ENCODE measurements at regions not wholly inside any gene's neighbourhood (a gene's known extent, or its start where the extent isn't known, plus 50 kb on each side); places are given as distances from the start of the nearest gene placed in this dataset.

DNA sequence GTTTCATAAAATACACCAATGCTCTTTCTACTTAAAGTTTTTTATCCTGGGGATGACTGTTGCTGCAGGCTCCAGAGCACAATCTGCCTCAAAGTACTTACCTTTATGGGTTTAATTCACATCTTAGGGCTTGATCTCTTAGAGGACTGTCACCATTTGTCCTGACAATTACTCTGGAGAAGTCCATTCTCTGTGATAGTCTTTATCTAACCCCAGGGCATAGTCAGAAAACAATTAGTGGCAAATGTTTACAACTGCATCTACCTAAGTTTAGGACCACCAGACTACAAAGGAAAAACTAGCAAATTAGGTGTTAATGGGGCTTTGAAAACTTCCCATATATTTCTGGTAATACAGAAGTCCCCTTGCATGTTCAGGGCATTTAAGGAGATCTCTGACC is 973.5 kb downstream of the JRKL start:
- no peak for TF ChIP-seq POLR2AphosphoS5 (IDR thresholded peaks at IDR 0.05; ENCODE audit: insufficient read depth, low read depth, low read length)
- TF ChIP-seq, protein P1, sequence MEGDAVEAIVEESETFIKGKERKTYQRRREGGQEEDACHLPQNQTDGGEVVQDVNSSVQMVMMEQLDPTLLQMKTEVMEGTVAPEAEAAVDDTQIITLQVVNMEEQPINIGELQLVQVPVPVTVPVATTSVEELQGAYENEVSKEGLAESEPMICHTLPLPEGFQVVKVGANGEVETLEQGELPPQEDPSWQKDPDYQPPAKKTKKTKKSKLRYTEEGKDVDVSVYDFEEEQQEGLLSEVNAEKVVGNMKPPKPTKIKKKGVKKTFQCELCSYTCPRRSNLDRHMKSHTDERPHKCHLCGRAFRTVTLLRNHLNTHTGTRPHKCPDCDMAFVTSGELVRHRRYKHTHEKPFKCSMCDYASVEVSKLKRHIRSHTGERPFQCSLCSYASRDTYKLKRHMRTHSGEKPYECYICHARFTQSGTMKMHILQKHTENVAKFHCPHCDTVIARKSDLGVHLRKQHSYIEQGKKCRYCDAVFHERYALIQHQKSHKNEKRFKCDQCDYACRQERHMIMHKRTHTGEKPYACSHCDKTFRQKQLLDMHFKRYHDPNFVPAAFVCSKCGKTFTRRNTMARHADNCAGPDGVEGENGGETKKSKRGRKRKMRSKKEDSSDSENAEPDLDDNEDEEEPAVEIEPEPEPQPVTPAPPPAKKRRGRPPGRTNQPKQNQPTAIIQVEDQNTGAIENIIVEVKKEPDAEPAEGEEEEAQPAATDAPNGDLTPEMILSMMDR (IDR thresholded peaks at IDR 0.05; ENCODE audit: extremely low read depth in 1 of 2, insufficient read depth in 1 of 2, low read depth in 1 of 2, low read length in 2 of 2): no peak
- no peak for TF ChIP-seq EZH2 (IDR thresholded peaks at IDR 0.05; ENCODE audit: borderline replicate concordance, low read depth, low read length, severe bottlenecking)
- TF ChIP-seq GATA2 (IDR thresholded peaks at IDR 0.05; ENCODE audit: insufficient read depth, insufficient read length, low read depth, low read length): no peak
- TF ChIP-seq POLR2A (IDR thresholded peaks at IDR 0.05; ENCODE audit: low read depth, low read length): no peak
- TF ChIP-seq FOS (IDR thresholded peaks at IDR 0.05; ENCODE audit: borderline replicate concordance, insufficient read depth, low read length): no peak
- no peak for TF ChIP-seq JUN (IDR thresholded peaks at IDR 0.05; ENCODE audit: borderline replicate concordance, insufficient read depth, insufficient read length, low read depth)
- TF ChIP-seq MYC (IDR thresholded peaks at IDR 0.05; ENCODE audit: low read depth, low read length): no peak

All from endothelial cell of umbilical vein (primary cell).